H1 (cell line): ENCODE measurements at regions not wholly inside any gene's neighbourhood (a gene's known extent, or its start where the extent isn't known, plus 50 kb on each side); places are given as distances from the start of the nearest gene placed in this dataset.

Source experiments
- CTCF ChIA-PET: fragments of 300-600 bp; sonication (Branson Sonifier 250); formaldehyde crosslinking; loops from one replicate; lab custom pipeline; 2021; ENCODE audit not compliant: partially characterized antibody; lab: Charles Lee
- POLR2A ChIA-PET: fragments of 300-600 bp; sonication (Branson Sonifier 250); formaldehyde crosslinking; loops from one replicate; lab custom pipeline; 2021; ENCODE audit warnings: inconsistent platforms; ENCODE audit not compliant: partially characterized antibody; lab: Charles Lee
- DNase-seq, 2 experiments: peaks; one replicate each; pipeline versions ENCODE4 v3.0.0 to v3.0.0-alpha.2; 2010 to 2022; ENCODE audit warnings: low spot score in 2 of 2, low read depth in 1 of 2, mixed read lengths in 1 of 2
- FAIRE-seq: peaks from 2 replicates; lab custom pipeline; 2011; peaks lifted over from hg19 to GRCh38; lab: Jason Lieb, UNC
- H2AFZ ChIP-seq: 2 replicates; pipeline ENCODE4 v1.8.1; 2012; ENCODE audit warnings: low read length, inconsistent platforms
- H2AK5ac ChIP-seq: 2 replicates; pipeline ENCODE4 v1.6.1; 2013; ENCODE audit warnings: low read depth, low read length
- H2BK120ac ChIP-seq: replicated peaks from 2 replicates; pipeline ENCODE3; 2013; ENCODE audit warnings: low read depth, low read length, inconsistent platforms
- H2BK12ac ChIP-seq: 2 replicates; pipeline ENCODE4 v1.6.1; 2013; ENCODE audit warnings: low read depth, low read length
- H2BK15ac ChIP-seq: 2 replicates; pipeline ENCODE4 v1.6.1; 2013; ENCODE audit warnings: low read length
- H2BK20ac ChIP-seq: 2 replicates; pipeline ENCODE4 v1.6.1; 2013; ENCODE audit warnings: low read length
- H2BK5ac ChIP-seq: 2 replicates; pipeline ENCODE4 v1.6.1; 2013; ENCODE audit warnings: low read depth, low read length
- H3K14ac ChIP-seq: 2 replicates; pipeline ENCODE4 v1.6.1; 2013; ENCODE audit warnings: inconsistent platforms; ENCODE audit not compliant: insufficient read length
- H3K18ac ChIP-seq: 2 replicates; pipeline ENCODE4 v1.6.1; 2013; ENCODE audit warnings: low read length; ENCODE audit errors: extremely low read depth
- H3K23ac ChIP-seq: 2 replicates; pipeline ENCODE4 v1.6.1; 2013; ENCODE audit warnings: inconsistent platforms; ENCODE audit not compliant: insufficient read length
- H3K23me2 ChIP-seq: 2 replicates; pipeline ENCODE4 v1.6.1; 2013; ENCODE audit warnings: low read depth, low read length
- H3K27ac ChIP-seq: 2 replicates; pipeline ENCODE4 v1.6.1; 2011; ENCODE audit warnings: low read depth, low read length, inconsistent platforms
- H3K27me3 ChIP-seq, 4 experiments: replicated peaks in 1 of 4; 1 replicate in 1 of 4; 2 replicates in 3 of 4; pipeline versions ENCODE4 v1.6.1 to v1.8.1; 2011 to 2013; ENCODE audit warnings: low read length in 3 of 4, mild to moderate bottlenecking in 3 of 4, inconsistent platforms in 2 of 4, mixed read lengths in 2 of 4, moderate library complexity in 1 of 4; ENCODE audit not compliant: control insufficient read depth in 3 of 4, insufficient read depth in 3 of 4; ENCODE audit errors: extremely low read depth in 1 of 4
- H3K36me3 ChIP-seq, 4 experiments: 2 replicates each; pipeline versions ENCODE4 v1.6.1 to v1.8.1; 2011 to 2013; ENCODE audit warnings: mild to moderate bottlenecking in 4 of 4, low read length in 3 of 4, moderate library complexity in 2 of 4, control low read depth in 1 of 4, inconsistent platforms in 1 of 4; ENCODE audit not compliant: insufficient read depth in 4 of 4, control insufficient read depth in 2 of 4
- H3K4ac ChIP-seq: replicated peaks from 2 replicates; pipeline ENCODE3; 2013; ENCODE audit warnings: low read length, low read depth, mixed read lengths, inconsistent platforms; ENCODE audit not compliant: insufficient read length
- H3K4me1 ChIP-seq, 4 experiments: replicated peaks in 1 of 4; 1 replicate in 1 of 4; 2 replicates in 3 of 4; pipeline versions ENCODE4 v1.6.1 to v1.8.1; 2011 to 2013; ENCODE audit warnings: low read length in 3 of 4, inconsistent platforms in 2 of 4, mixed read lengths in 1 of 4; ENCODE audit not compliant: insufficient read depth in 4 of 4, control insufficient read depth in 3 of 4
- H3K4me2 ChIP-seq, 2 experiments: 2 replicates each; pipeline versions ENCODE4 v1.6.1 to v1.8.1; 2011 to 2013; ENCODE audit warnings: low read depth in 2 of 2, low read length in 2 of 2, control low read depth in 1 of 2, inconsistent platforms in 1 of 2, mild to moderate bottlenecking in 1 of 2; ENCODE audit not compliant: insufficient read depth in 1 of 2
- H3K4me3 ChIP-seq, 4 experiments: fragments of 200-600, 300-600 bp in 1 of 4; sonication (generic), shearing (Covaris generic), sonication (Bioruptor Twin) in 1 of 4; 2 replicates each; pipeline versions ENCODE4 v1.5.1 to v1.8.1; 2011 to 2016; ENCODE audit warnings: low read length in 4 of 4, low read depth in 3 of 4, control low read depth in 2 of 4, inconsistent platforms in 2 of 4, mild to moderate bottlenecking in 2 of 4, mixed read lengths in 1 of 4, moderate library complexity in 1 of 4; ENCODE audit not compliant: insufficient read depth in 2 of 4; ENCODE audit errors: extremely low read depth in 1 of 4
- H3K56ac ChIP-seq: replicated peaks from 2 replicates; pipeline ENCODE3; 2013; ENCODE audit warnings: low read depth, mild to moderate bottlenecking, mixed read lengths, low read length, inconsistent platforms; ENCODE audit not compliant: insufficient read length
- H3K79me1 ChIP-seq: 2 replicates; pipeline ENCODE4 v1.6.1; 2013; ENCODE audit warnings: low read depth, low read length, control low read depth
- H3K79me2 ChIP-seq, 2 experiments: 2 replicates each; pipeline versions ENCODE4 v1.6.1 to v1.8.1; 2012 to 2013; ENCODE audit warnings: low read length in 2 of 2, mild to moderate bottlenecking in 2 of 2, inconsistent platforms in 1 of 2; ENCODE audit not compliant: insufficient read depth in 2 of 2, control insufficient read depth in 1 of 2
- H3K9ac ChIP-seq, 4 experiments: replicated peaks in 1 of 4; 1 replicate in 1 of 4; 2 replicates in 3 of 4; pipeline versions ENCODE4 v1.6.1 to v1.8.1; 2011 to 2013; ENCODE audit warnings: low read depth in 3 of 4, low read length in 3 of 4, control low read depth in 2 of 4, mild to moderate bottlenecking in 2 of 4, moderate library complexity in 2 of 4, inconsistent platforms in 1 of 4; ENCODE audit errors: extremely low read depth in 1 of 4
- H3K9me3 ChIP-seq, 2 experiments: 2 replicates each; pipeline versions ENCODE4 v1.6.1 to v1.8.1; 2012 to 2013; ENCODE audit warnings: mild to moderate bottlenecking in 2 of 2, moderate library complexity in 2 of 2, control low read depth in 1 of 2, inconsistent platforms in 1 of 2, low read depth in 1 of 2, low read length in 1 of 2, mixed read lengths in 1 of 2; ENCODE audit not compliant: insufficient read depth in 2 of 2
- H4K20me1 ChIP-seq, 2 experiments: replicated peaks in 1 of 2; 2 replicates each; pipeline versions ENCODE3 to v1.8.1; 2011 to 2013; ENCODE audit warnings: inconsistent platforms in 2 of 2, low read length in 2 of 2, mild to moderate bottlenecking in 1 of 2; ENCODE audit not compliant: insufficient read depth in 2 of 2, control insufficient read depth in 1 of 2
- H4K5ac ChIP-seq: 2 replicates; pipeline ENCODE4 v1.6.1; 2013; ENCODE audit warnings: low read length, low read depth, mixed read lengths, inconsistent platforms; ENCODE audit not compliant: insufficient read length
- H4K8ac ChIP-seq: 2 replicates; pipeline ENCODE4 v1.8.0; 2013; ENCODE audit warnings: mild to moderate bottlenecking, moderate library complexity, low read length, inconsistent platforms; ENCODE audit not compliant: insufficient read depth; ENCODE audit errors: extremely low read depth
- H4K91ac ChIP-seq: replicated peaks from 2 replicates; pipeline ENCODE3; 2013; ENCODE audit warnings: low read length, mixed read lengths, inconsistent platforms; ENCODE audit not compliant: insufficient read length
- FOSL1 ChIP-seq: IDR thresholded peaks from 2 replicates; pipeline ENCODE4 v1.6.1; 2011; ENCODE audit warnings: mild to moderate bottlenecking, low read depth, low read length, moderate library complexity; ENCODE audit not compliant: insufficient read depth
- HDAC2 ChIP-seq, 2 experiments: fragments of 300-600 bp in 1 of 2; sonication (generic) in 1 of 2; IDR thresholded peaks; 2 replicates each; pipeline ENCODE4 v1.6.1; 2011 to 2012; ENCODE audit warnings: low read depth in 2 of 2, low read length in 2 of 2, mild to moderate bottlenecking in 2 of 2, moderate library complexity in 2 of 2, borderline replicate concordance in 1 of 2, inconsistent platforms in 1 of 2
- JUND ChIP-seq: IDR thresholded peaks from 2 replicates; pipeline ENCODE4 v1.6.1; 2011; ENCODE audit warnings: mild to moderate bottlenecking, improper control_type of control experiment, low read length
- POLR2AphosphoS5 ChIP-seq: IDR thresholded peaks from 2 replicates; pipeline ENCODE4 v1.6.1; 2011; ENCODE audit warnings: low read depth, low read length
- SP4 ChIP-seq: IDR thresholded peaks from 2 replicates; pipeline ENCODE4 v1.6.1; 2012; ENCODE audit warnings: low read length, inconsistent platforms

GRCh38 chr4:151537687-151538086 is 128.7 kb downstream of the FHIP1A start:
- DNase-seq = no peak
- Histone ChIP-seq H3K4me3 (no peak overlapping the region), H3K23ac (no peak overlapping the region), H3K36me3 (no peaks in the 10 kb centered on the region; a peak in 1 of 8 replicates), H2BK12ac (no peak overlapping the region), H4K8ac (no peak overlapping the region), H3K9me3 (no peaks in the 10 kb centered on the region), H3K79me1 (peaks cover 1% of the 10 kb centered on the region), H3K18ac (no peak overlapping the region), H3K14ac (no peak overlapping the region), H2AK5ac (no peak overlapping the region), H4K91ac (no peak overlapping the region), H3K27ac (no peak overlapping the region), H2BK20ac (no peak overlapping the region), H3K23me2 (no peaks in the 10 kb centered on the region), H2BK120ac (no peak overlapping the region), H3K4me1 (peaks cover 0 to 14% (median 8%) of the 10 kb centered on the region in 4 experiments; a peak in 4 of 7 replicates), H4K5ac (no peak overlapping the region), H4K20me1 (no peaks in the 10 kb centered on the region), H3K27me3 (no peaks in the 10 kb centered on the region), H2BK15ac (no peak overlapping the region), H2BK5ac (no peak overlapping the region), H3K56ac (no peak overlapping the region), H3K4me2 (no peak overlapping the region), H3K4ac (no peak overlapping the region), H2AFZ (no peak overlapping the region), H3K79me2 (peaks cover 3 to 15% of the 10 kb centered on the region in 2 experiments; a peak in 2 of 4 replicates), H3K9ac (no peak overlapping the region)
- TF ChIP-seq JUND = no peak
- no peak for TF ChIP-seq SP4
- TF ChIP-seq HDAC2 (IDR thresholded peaks at IDR 0.05; ENCODE audit: borderline replicate concordance in 1 of 2, low read depth in 2 of 2, low read length in 2 of 2) = no peak
- no peak for TF ChIP-seq FOSL1
- no peak for TF ChIP-seq POLR2AphosphoS5
- FAIRE-seq = peak; percentile 52
- CTCF ChIA-PET = interaction anchor here (0.8 to 0.9 kb wide), 2 partner anchors 8 to 77 kb away, joined by 3 to 6 read pairs; no protein-coding TSS in a partner anchor
- POLR2A ChIA-PET = no interaction called here
